Fibroblast of skin of abdomen (primary cell): ENCODE measurements at regions not wholly inside any gene's neighbourhood (a gene's known extent, or its start where the extent isn't known, plus 50 kb on each side); places are given as distances from the start of the nearest gene placed in this dataset.
"Not testable (repeated sequence)": the region's sequence is repeated elsewhere in the genome, so short reads cannot be mapped to it uniquely, and the experiment has no call there.

Source experiments
- DNase-seq: peaks from one replicate; pipeline ENCODE4 v3.0.0-alpha.2; 2013

DNA sequence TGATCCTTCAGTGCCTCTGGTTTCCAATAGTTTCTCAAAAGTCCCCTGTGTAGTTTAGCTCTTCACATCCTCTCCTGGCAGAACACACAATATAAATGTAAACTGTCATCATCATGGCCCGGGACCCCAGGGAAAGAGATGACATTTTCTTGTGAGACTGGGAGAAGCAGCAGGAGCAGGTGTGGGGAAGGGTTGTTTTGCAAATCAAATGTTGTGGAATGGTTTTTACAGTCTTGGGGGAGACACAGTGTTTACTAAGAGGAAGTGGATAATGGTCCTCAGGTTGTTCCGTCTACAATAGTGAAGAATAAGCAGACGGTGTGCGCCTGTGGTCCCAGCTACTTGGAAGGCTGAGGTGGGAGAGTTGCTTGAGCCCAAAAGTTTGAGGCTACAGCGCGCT is 159.1 kb downstream of the SEC23IP start:
- DNase-seq = no peak

DNA sequence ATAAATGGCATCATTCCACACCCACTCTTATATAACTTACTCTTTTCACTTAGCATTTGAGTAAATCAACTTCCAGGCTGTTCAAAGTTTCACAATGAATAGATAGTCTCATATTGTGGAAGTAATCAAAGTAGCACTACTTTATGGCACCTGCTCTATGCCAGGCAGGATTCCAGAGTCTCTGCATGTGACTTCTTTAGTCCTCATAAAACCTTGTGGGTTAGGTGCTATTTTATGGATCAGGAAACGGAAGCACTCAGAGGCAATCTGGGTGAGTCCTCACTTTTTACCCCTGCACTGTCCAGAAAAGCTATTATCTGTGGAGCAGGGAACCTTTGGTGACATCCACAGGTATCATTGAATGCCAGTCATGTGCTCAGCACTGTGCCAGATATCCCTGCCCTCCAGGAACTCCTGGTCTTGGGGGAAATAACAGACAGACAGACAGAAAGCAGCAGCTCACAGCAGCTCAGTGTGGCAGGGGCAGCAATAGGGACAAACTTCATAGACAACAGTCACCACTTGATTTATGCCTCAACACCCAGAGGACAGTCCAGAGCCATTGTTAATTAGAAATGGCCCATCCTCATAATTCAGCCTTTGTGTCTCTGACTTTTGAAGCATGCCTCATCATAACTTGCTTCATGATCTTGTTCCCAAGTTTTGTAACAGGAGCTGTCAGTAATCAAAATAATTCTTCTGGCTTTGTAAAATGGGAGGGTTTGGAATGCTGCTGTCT is 160.6 kb downstream of the SEC23IP start:
- DNase-seq = no peak

- not testable (repeated sequence) for DNase-seq
These were observed 167.3 kb downstream of the SEC23IP start for GRCh38 chr10:120059790-120060189.

DNA sequence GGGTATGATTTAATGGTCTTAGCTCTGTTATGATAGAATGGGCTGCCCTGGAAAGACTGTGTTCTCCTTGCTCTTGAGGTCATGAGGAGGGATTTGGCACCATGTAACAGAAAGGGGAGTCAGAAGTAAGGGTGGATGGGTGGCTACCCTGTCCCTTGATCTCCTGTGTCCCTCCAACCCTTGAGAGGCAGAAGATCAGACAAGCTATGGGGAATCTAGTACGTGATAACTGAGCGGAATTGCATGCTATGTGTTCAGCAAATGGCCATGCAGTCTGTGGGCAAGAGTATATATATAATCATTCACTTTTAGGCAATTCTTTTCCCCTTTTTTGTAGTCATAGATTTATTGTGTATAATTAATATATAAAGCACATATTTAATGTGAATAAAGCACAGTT is 174.9 kb downstream of the SEC23IP start:
- no peak for DNase-seq

DNA sequence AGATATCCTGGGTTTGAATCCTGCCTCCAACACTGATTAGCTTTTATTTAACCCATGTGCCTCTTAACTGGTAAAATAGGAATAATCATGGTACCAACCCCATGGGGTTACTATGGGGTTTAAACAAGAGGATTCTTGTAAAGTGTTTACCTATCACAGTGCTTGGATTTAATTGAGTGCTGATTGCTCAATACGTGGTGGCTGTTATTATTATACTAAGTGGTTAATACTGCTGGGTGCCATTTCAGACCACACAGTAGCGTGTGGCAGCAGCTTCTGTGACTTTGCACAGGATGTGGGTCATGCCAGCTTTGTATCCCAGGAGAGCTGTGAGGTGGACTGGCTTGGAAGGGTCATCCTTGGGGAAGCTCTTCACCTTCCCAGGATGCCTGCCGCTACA is 177.2 kb downstream of the SEC23IP start:
- DNase-seq = no peak

DNA sequence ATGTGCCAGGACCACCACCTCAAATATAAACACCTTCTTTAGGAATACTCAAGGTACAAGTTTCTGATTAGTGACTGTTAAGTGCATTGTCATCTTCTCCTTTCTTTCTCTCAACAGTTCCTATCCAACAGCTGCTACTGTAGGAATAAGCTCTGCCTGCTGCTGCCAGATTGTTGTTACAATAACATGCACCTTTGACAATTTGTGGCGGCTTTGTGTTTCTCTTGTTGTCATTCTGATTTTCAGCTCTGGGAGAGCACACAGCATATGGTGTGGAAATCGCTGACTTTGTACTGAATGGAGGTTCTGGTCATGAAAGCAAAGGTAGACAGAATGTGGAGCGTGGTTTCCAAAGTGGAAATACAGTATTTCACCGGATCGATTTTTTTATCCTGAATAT is 182.8 kb downstream of the SEC23IP start:
- no peak for DNase-seq

- DNase-seq = no peak
These were observed 184.6 kb downstream of the SEC23IP start for GRCh38 chr10:120076996-120077706.

DNA sequence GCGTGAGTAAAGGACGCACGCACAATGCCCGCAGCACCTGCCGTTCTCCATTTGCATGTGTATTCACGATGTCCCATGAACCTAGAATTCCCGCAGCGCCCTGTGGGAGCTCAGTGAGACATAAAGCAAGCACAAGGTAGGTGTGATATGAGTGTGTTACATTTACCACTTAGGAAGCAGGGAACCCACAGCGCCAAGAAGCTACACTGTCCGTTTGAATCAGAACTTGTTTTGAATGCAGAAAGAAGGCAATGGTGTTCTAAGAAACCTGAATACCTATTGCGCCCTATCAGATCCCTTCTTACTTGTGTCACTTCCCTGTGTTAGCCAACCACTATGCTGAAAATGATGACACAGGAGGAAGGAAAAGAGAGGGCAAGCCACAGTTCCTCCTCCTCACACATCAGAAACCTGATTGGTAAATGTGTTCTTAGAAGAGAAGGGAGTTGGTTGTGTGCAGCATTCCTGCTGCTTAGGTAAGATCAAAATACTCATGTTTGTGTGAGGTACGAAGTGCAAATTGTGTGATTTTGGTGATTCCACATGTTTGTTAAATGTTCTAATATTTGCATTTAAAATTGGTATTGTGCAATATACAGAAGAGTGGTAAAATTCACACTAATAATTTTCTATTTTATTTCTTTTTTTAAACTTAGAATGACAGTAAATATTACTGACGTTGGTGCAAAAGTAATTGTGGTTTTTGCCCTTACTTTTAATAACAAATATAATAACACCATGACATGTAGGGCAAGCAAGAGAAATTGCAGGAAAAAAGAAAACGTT is 185.4 kb downstream of the SEC23IP start:
- DNase-seq = no peak

- no peak for DNase-seq
These were observed 192.7 kb downstream of the SEC23IP start for GRCh38 chr10:120085096-120085796.

DNA sequence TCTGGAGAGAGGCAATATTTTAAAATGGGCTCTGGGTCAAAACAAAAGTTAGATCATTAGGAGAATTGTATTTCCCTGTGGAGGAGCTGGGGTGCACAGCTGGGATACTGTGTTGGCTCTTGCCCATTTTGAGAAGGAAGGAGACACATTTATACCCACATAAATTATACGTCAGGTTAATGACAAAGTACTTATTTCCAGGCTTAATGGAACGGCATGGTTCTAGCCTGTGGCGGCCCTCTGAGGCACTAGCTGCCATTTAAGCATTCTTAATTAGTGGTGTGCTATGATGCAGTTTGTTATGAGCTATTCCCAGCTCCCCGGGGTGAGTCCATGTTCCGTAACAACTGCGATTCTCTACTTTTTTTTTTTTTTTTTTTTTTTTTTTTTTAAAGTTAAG is 193.5 kb downstream of the SEC23IP start:
- DNase-seq = no peak

- no peak for DNase-seq
These were observed 194.6 kb downstream of the SEC23IP start for GRCh38 chr10:120087109-120087508.

- DNase-seq = no peak
These were observed 203.3 kb downstream of the SEC23IP start for GRCh38 chr10:120095875-120096274.

DNA sequence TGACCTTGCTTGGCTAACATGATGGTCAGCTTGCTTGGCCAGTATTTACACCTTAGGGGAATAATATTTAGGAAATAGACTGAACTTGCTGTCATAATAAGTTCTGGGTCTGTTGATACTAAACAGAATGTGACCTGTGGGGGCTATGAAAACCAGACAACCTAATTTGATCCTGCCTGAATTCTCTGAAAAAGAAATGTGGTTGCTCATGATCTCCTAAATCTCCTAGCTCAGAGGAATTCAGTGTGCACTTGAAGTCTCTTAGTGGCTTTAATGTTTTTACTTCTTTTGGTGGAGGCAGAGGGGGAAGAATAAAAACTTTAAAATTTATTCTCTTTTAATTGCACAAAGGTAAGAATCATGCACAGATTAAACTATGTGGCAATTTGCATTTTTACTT is 205.2 kb downstream of the SEC23IP start:
- no peak for DNase-seq

DNA sequence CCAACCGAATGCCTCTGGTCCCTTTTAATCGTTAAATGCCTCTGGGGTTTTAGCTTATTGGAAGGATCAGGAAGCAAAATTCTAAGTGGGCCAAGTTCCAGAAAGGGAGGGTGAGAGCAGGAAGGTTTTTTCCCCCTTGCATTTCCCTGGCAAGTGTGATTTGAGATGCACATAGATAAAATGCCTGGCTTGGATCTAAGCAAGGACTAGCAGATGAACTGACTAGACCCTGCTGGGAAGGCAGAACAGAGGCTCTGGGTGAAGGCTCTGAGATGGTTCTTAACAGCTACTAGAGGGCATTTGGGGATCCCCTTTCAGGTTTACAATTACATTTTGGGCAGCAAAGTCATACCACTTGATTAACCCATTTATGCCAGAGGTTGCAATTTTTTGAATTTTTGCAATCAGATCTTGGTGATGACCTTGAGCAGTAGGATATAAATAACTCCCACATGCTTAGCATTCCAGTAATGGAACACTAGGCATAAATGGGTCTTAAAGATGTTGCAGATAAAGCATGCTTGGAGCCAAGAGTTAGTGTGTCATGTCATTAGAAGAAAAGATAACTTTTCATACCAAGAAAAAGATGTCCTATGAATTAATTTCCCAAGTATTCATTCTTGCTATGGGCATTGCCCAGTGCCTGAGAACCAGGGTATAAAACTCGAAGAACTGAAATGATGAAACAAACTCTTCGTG is 205.9 kb downstream of the SEC23IP start:
- DNase-seq = no peak

GRCh38 chr10:120103738-120104560 is 211.4 kb downstream of the SEC23IP start:
- DNase-seq = no peak

GRCh38 chr10:120105001-120105400 is 212.5 kb downstream of the SEC23IP start:
- DNase-seq = no peak

- DNase-seq = no peak
These were observed 213.0 kb downstream of the SEC23IP start for GRCh38 chr10:120105492-120105891.

DNA sequence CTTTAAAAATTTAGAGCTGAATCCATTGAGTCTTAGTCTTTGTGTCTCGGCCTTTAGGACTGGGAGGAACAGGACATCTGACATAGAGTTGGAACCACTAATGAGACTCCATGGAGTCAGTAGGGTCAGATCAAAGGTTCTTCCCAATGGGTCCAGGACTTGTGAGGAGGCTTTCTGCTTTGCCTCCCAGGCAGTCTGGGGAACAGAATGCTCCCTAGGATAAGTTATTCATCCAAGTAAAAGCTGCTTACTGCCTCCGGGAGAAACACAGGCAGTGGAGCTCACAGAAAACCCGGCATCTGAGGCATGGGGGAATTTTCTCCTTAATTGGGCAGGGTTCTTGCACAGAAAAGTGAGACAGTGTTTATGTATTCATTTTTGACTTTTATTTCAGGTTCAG is 216.4 kb downstream of the SEC23IP start:
- no peak for DNase-seq

DNA sequence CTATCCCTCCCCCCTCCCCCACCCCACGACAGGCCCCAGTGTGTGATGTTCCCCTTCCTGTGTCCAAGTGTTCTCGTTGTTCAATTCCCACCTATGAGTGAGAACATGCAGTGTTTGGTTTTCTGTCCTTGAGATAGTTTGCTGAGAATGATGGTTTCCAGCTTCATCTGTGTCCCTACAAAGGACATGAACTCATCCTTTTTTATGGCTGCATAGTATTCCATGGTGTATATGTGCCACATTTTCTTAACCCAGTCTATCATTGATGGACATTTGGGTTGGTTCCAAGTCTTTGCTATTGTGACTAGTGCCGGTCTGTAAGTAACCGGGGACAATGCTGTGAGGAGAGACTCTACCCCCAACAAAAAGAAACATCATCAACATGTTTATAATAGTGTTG is 217.2 kb downstream of the SEC23IP start:
- not testable (repeated sequence) for DNase-seq

DNA sequence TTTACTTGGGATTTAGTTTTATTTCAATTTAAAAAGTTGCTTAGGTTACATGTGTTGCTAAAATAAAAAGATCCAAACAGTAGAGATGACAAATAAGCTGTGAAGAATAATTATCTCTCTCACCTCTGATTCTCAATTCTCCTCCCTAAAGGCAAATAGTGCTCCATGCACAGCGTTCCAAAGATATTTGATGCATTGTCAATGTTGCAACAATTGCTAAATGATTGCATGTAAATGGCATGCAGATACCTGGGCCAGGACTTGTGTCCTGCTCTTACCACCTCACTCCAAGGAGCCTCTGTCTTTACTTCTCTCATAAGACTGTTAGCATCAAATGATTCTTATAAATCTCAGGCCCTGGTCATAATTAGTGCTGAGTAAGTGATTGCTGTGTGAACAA is 217.7 kb downstream of the SEC23IP start:
- DNase-seq = no peak

- no peak for DNase-seq
These were observed 219.1 kb downstream of the SEC23IP start for GRCh38 chr10:120111628-120112027.
